Fibroblast of skin of abdomen (primary cell): ENCODE measurements at regions not wholly inside any gene's neighbourhood (a gene's known extent, or its start where the extent isn't known, plus 50 kb on each side); places are given as distances from the start of the nearest gene placed in this dataset.
"Not testable (repeated sequence)": the region's sequence is repeated elsewhere in the genome, so short reads cannot be mapped to it uniquely, and the experiment has no call there.

Experiments
- DNase-seq: peaks from one replicate; pipeline ENCODE4 v3.0.0-alpha.2; 2013

DNA sequence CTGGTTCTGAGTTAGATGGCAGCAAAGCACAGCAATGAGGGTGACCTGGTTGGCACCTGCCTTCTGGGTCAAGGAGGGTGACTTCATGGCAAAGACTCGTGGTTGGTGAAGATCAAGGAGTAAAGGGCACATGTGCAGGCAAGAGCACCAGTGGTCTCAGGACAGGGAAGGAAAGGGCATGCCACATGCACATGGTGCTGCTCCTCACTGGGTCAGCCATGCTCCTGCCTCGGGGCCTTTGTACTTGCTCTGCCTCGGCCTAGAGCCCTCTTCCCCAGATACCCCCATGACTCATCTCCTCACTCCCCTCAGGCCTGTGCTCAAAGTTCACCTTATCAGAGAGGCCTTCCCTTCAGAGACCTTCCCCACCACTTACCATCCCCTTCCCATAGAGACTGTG lies 106.7 kb upstream of the KDM7A start:
- DNase-seq: no peak

DNA sequence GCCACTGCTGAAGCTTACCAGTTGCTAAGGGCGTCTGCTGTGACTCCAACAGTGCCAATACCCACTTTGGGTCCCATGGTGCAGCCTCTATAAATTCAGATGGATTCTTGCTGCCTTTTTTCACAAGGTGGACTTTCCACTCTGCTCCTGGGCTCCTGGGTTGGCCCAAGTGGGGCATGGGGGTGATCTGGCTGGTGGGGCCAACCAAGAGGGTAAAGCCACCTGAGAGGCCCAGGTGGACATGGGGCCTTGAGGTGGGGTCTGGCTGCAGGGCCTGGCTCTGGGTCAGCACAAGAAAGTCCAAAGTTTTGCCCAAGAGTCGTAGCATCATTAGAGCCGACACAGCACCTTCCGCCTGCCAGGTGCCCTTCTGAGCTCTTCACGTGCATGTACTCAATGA lies 105.2 kb upstream of the KDM7A start:
- no peak for DNase-seq

DNA sequence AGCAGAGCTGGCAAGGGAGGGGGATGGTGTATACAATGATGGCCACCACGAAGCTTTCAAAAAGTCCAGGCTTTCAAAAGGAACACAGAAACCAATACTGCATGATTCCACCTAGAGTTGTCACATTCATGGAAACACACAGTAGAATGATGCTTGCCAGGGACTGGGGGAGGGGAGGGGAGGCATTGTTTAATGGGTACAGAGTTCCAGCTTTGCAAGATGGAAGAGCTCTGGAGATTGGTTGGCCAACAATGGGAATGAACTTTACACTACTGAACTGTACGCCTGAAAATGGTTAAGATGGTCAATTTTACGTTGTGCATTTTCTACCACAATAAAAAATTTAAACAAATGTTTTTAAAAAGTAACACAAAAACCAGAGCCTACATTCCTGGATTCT lies 104.5 kb upstream of the KDM7A start:
- no peak for DNase-seq

DNA sequence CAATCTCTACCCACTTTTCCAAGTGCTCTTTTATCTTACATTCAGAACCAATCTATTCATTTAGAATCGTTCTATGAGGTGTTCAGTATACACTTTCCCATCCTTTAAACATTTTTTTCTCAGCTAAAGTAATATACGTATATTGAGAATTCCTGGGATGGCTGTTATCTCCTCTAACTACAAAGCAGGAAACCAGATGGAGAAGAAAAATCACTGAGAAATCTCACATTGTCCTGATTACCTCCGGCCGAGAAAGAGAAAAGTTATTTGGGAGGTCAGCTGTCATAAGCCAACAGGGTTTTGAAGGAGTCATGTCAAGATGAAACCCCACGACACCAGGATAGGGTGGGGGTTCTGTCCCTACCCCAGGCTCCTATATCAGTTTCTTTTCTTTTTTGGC lies 99.2 kb upstream of the KDM7A start:
- no peak for DNase-seq

DNA sequence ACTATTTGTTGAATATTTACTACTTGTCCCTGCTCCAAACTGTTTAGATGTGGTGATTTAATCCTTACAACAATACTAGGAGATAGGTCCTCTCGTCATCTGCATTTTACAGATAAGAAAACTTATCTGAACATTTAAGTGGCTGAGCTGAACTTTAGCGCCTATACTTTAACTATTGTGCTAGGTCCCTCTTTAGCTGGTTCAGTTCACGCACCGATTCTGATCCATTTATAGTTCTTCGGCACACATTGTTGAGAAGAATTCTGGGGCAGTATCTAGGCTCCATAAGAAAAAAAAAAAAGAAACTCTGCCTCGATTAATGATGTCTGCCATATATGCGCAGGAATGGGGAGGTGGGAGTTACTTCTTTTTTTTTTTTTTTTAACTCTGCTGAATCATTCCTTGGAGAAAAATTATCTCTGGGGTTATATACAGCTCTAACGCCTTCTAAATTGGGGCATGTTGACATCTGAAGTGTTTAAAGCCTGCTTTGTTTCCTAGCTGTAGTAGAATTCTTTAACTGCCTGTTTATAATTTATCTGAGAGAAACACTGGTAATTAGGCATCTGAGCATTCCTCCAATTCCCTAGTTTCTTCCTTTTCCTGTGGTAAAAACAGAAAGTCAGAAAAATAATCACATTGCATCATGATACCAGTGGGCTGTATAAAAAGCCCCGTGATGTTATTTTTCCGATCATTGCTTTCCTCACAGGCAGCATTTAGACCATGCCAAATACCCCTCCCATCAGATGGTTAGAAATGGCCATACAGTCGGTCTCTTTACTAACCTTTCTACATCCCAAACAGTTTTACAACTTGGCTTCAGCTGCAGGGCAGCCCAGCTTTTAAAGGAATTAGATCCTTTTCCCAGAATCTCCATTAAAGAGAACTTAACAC lies 98.5 kb upstream of the KDM7A start:
- DNase-seq: peak; percentile 19

DNA sequence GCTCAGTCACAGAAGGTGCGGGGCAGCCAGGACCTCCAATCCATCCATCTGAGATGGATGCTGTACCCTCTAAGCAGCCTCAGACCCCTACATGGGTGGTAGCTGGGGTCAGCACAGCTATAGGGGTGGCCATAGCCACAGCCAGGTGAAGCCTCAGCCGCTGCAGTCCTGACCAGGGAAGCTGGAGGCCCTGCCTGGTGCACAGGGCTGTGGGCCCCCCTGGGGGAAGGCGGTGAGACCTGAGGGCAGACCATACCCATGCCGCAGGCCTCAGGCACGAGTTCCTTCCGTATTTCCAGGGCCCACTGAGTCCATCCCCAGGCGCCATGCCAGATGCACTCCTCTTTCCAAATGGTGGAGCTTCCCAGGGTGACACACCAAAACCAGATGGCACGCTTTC lies 96.6 kb upstream of the KDM7A start:
- no peak for DNase-seq

DNA sequence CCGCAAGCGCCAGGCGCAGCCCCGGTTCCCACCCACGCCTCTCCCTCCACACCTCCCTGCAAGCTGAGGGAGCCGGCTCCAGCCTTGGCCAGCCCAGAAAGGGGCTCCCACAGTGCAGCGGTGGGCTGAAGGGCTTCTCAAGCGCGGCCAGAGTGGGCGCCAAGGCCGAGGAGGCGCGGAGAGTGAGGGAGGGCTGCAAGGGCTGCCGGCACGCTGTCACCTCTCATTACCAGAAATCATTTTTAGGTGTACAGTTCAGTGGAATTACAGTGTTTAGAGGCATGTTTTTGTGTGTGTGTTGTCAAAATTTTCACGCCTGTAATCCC lies 94.8 kb upstream of the KDM7A start:
- not testable (repeated sequence) for DNase-seq

DNA sequence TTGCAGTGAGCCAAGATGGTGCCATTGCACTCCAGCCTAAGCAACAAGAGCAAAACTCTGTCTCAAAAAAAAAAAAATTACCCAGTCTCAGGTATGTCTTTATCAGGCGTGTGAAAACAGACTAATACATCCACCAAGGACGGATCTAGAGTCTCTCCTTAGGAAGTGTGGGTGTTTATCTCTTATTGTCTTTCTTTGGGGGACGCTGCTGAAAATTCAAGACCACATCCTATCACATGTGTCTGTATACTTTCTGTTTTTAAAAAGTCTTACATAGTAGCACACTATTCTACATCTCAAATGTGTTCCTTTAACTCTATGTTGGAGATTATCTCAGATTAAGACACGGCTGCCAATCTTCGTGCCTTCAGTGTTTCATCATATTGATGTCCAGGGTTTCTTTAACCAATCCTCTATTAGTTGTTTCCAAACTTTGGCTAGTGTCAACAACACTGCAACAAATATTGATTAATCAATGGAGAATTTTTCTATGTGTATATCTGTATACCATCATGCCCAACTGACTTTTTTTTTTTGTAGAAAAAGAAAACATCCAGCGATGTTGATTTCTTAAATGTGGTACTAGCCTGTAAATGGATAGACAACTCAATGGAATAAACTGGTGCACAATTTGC lies 92.3 kb upstream of the KDM7A start:
- DNase-seq: no peak

DNA sequence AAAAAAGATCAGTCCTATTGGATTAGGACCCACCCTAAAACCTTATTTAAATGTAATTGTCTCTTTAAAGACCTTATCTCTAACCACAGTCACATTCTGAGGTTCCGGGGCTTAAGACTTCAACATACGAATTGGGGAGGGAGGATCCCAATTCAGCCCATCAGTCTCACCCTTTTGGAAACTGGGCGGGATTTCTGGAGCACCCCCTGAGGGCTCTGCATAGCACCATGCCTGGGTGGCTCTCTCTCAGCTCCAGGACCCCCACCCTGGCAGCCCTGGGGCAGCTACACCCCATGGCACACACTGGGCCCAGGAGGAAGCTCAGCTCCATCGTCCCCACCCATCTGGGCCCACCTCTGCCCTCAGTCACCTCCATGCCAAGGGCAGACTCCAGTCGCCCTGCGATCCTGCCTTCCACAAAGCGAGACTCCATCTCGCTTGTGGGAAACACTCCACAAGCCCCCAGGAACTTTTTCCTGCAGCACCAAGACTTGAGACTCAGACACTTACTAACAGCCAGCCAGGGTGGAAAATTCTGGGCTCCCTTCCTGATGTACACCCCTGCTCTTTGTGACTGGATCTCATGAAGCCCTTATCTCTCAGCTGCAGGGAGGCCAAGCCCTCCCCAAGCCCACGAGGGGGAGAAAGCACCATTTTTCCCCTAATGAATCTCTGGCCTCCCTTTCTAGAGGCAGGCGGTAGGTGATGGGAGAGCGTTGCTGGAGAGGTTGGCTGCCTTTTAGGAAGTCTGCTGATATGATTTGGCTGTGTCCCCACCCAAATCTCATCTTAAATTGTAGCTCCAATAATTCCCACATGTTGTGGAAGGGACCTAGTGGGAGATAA lies 90.8 kb upstream of the KDM7A start:
- DNase-seq: no peak

DNA sequence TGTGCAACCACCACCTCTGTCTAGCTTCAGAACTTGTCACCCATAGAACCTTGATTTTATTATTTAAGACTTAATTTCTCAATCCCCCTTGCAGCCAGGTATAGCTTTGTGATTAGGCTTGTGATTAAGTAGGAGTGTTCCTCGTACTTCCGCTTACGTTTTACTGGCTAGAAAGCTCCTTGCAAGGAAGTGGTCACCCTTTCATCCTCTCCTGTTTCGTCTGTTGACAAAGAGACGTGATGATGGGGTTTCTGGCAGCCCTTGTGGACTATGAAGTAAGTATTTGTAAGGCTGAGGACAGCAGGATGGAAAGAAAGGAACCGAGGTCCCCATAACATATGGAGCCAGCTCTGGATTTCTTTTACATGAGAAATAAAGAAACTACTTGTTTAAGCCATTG lies 86.5 kb upstream of the KDM7A start:
- no peak for DNase-seq

DNA sequence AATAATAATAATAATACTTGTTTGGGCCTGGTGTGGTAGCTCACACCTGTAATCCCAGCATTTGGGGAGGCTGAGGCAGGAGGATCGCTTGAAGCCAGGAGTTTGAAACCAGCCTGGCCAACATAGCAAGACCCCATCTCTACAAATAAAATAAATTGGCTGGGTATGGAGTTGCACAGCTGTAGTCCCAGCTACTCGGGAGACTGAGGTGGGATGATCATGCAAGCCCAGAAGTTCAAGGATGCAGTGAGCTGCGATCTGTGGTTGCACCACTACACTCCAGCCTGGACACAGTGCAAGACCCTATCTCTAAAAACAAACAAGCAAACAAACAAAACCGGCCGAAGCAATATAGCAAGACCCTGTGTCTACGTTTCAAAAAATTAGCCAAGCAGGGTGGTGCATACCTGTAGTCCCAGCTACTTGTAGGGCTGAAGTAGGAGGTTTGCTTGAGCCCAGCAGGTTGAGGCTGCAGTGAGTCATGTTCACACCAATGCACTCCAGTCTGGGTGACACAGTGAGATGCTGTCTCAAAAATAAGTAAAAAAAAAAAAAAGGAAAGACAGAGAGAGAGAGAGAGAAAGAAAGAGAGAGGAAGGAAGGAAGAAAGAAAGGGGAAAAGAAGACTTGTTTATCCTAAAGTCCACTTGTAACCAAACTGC lies 85.6 kb upstream of the KDM7A start:
- no peak for DNase-seq

DNA sequence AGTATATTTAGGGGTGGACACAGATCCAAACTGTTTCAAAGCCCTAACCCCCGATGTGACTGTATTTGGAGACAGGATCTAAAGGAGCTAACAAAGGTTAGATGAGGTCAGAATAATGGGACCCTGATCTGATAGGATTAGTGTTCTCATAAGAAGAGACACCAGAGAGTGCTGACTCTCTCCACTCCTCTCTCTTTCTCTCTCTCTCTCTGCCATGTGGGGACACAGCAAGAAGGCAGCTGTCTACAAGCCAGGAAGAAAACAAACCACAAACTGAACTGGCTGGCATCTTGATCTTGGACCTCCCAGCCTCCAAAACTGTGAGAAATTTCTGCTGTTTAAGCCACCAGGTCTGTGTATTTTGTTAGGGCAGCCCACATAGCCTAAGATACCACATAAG lies 84.7 kb upstream of the KDM7A start:
- no peak for DNase-seq

DNA sequence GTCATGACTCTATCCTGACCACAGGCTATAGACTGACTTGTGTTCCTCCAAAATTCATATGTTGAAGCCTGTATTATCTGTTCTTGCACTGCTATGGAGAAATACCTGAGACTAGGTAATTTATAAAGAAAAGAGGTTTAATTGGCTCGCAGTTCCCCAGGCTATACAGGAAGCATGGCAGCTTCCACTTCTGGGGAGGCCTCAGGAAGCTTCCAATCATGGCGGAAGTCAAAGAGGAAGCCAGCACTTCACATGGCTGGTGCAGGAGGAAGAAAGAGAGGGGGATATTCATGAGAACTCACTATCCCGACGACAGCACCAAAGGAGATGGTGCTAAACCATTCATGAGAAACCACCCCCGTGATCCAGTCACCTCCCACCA lies 84.3 kb upstream of the KDM7A start:
- DNase-seq: no peak

DNA sequence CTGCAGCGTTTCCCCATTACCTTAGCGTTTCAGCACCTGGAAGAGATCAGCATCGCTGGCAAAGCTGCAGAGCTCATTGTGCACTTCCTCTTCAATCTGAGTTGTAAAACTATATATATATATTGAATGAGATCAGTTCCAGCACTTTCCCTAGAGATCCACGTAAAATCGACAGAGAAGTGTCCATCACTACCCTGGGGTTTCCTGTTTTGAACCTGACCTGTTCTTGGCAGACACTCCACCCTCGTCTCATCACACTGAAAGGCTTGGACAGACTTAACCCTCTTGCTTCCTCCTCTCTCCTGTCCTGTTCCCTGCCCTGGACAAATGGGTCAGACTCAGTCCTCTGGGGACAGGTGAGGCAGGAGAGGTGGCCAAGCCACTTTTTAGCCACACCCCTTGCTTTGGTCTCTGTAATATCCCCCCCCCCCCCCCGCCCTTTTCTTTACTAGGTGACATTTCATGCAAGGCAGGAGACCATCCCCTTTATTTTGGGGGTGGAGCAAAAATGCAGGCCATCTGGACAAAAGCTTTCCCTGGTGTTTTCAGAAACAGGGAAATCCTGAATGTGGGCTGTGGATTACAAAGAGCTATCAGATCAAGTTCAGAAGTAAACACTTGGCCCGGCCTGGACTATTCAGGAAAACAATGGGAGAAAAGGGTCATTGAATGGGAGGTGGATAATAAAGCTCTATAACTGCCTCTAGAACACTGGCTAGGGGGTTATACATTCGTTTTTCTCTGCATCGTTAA lies 83.7 kb upstream of the KDM7A start:
- no peak for DNase-seq

DNA sequence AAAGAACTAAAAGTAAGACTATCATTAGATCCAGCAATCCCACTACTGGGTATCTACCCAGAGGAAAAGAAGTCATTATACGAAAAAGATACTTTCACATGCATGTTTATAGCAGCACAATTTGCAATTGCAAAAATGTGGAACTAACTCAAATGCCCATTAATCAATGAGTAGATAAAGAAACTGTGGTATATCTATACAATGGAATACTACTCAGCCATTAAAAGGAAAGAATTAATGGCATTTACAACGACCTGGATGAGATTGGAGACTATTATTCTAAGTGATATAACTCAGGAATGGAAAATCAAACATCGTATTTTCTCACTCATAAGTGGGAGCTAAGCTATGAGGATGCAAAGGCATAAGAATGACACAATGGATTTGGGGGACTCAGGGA lies 80.5 kb upstream of the KDM7A start:
- not testable (repeated sequence) for DNase-seq

DNA sequence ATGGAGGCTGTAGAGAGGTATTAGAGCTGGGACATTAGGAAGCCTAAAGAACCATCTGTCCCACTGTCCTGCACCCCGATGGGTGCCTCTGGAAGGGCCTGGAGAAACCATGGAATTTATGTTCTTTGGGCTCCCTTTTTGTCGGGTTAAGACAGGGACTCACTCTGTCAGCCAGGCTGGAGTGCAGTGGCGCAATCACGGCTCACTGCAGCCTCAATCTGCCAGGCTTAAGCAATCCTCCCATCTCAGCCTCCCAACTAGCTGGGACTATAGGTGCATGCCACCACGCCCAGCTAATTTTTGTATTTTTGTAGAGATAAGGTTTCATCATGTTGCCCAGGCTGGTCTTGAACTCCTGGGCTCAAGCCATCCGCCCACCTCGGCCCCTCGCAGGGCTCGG lies 78.2 kb upstream of the KDM7A start:
- DNase-seq: not testable (repeated sequence)

DNA sequence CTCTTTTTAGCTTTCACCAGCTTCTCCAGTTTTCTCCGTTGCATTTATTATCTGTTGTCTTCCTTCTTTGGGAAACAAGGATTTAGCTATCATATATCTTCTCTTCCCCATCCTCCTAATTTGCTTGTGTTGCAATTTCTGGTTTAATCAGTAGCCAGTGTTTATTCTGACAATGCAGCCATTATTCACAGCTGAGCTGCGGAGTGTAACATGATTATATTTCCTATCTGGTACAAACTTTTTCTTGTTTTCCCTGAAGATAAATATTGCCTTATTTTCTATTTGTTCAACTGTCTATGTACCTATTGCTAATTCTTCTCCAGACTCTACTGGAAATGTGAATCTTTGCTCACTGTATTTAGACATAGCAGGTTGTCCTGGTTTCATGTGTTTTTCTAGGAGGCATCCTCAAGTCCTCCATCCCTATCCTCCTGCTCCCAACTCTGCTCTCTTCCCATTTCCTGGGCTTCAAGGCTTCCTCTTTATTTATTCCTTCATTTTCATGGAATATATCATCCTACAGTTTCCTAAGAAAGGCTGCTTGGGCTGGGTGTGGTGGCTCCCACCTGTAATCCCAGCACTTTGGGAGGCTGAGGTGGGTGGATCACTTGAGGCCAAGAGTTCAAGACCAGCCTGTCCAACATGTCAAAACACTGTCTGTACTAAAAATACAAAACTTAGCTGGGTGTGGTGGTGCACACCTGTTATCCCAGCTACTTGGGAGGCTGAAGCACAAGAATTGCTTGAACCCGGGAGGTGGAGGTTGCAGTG lies 72.4 kb upstream of the KDM7A start:
- no peak for DNase-seq

DNA sequence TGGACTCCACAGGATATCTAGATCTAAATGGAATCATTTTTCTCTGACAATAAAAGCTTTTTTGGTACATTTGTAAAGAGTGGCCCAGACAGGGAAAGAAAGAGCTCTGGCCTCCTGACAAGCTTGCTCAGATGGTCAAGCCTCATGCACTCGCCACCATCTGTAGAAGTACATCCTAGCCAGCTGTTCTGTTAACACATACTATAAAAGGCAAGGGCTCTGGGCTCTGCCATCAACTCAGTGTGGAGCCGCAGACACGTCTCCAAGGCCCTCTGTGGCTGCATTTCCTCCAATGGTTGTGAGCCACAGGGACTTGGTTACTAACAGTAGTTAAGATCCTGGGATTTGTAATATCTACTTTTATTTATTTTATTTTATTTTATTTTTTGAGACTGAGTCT lies 70.8 kb upstream of the KDM7A start:
- no peak for DNase-seq

DNA sequence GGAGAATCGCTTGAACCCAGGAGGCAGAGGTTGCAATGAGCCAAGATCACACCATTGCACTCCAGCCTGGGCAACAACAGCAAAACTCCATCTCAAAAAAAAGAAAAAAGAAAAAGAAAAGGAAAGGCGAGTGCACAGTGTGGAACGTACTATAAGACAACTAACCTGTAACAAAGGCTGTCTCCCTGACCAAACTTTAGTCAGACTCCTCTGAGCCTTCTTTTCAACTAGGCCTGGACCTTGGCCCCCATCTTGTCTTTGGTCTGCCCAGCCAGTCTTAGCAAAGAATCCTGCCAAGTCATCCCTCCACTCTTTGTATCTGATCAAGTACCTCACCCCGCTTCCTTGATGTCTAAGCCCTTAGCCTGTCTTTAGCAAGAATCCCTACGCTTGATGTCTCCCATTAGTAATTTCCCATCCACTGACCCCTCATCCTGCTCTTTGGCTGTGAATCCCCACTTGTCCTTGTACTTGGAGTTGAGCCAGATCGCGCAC lies 68.9 kb upstream of the KDM7A start:
- no peak for DNase-seq

DNA sequence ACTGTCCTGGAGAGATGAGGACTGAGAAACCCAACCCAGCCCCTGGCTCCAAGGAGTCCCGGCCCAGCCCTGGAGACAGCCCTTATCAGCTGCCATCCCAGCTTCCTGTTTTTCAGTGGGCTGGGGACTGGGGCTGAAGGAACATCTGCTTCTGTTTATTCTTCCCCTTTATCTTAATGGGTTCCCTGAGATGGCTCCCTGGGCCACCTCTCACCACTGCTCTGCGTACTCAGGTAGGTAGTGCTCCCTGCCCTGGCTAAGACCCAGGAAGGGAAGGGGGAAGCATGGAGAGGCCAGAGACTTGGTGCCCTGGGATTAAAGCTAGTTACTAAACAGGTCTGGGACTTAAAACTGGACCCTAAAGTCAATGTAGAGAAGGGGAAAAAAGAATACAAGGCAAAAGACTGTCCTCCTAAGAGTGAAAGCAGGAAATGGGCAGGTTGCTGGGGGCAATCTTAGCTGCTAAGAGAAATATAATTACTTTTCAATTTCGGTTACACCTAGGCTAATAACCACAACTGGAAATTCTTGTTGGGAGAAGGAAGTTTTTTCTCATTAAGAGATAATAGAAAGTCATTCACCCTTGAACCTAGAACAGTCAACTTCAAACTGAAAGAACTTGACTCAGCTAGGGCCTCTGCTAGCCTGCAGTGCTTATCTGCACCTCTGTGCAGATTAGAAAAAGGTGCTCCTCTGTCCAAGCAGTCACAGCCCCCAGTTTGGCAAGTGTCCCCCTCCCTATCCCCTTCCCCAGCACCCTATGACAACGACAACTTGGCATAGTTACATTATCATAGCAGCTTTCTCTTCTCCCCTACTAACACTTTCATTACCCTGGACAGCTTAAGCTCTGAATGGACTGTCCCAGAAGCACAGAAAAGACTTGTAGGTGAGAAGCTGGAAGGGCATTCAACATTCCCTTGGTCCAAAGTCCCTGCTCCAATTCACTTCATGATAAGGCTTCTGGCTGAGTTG lies 65.6 kb upstream of the KDM7A start:
- no peak for DNase-seq
